K562 (cell line): ENCODE measurements at regions not wholly inside any gene's neighbourhood (a gene's known extent, or its start where the extent isn't known, plus 50 kb on each side); places are given as distances from the start of the nearest gene placed in this dataset.

Experiments
- HMGXB4 ChIP-seq: sonication (generic); formaldehyde crosslinking; IDR thresholded peaks from 2 replicates; pipeline ENCODE4 v1.8.1; 2023; ENCODE audit warnings: mild to moderate bottlenecking, missing genetic modification reagents
- POLR2AphosphoS5 ChIP-seq: IDR thresholded peaks from 2 replicates; pipeline ENCODE4 v1.6.1; 2011; ENCODE audit warnings: mild to moderate bottlenecking, low read depth, low read length, moderate library complexity; ENCODE audit not compliant: control insufficient read depth, insufficient read depth
- SMAD3 ChIP-seq: fragments of 450-650 bp; formaldehyde crosslinking; conservative IDR thresholded peaks from 2 replicates; pipeline ENCODE4 v1.4.0; 2020; ENCODE audit warnings: mild to moderate bottlenecking
- TSC22D4 ChIP-seq: fragments of 450-650 bp; IDR thresholded peaks from 2 replicates; pipeline ENCODE4 v1.6.1; 2016; ENCODE audit warnings: missing genetic modification characterization, missing biosample characterization, control low read depth
- ZBTB26 ChIP-seq: fragments of 450-650 bp; formaldehyde crosslinking; IDR thresholded peaks from 2 replicates; pipeline ENCODE4 v1.4.0; 2022; ENCODE audit warnings: missing genetic modification characterization
- ZMIZ1 ChIP-seq, 2 experiments: fragments of 150-350 bp in 1 of 2; IDR thresholded peaks; 2 replicates each; pipeline ENCODE4 v1.6.1; 2012 to 2016; ENCODE audit warnings: low read depth in 2 of 2, low read length in 2 of 2, mild to moderate bottlenecking in 1 of 2, moderate library complexity in 1 of 2
- ZNF668 ChIP-seq: fragments of 250-450 bp; sonication (Bioruptor Pico); IDR thresholded peaks from 2 replicates; pipeline ENCODE4 v1.8.0; 2022; ENCODE audit warnings: mild to moderate bottlenecking, inconsistent platforms

- TF ChIP-seq POLR2AphosphoS5 (no peak), TSC22D4 (tag) (peak; percentile 77; the same call in 1 of the 2 replicates), SMAD3 (CRISPR knock-in tag) (no peak), ZNF668 (CRISPR knock-in tag) (no peak), ZMIZ1 (IDR thresholded peaks at IDR 0.05; ENCODE audit: low read depth in 2 of 2, low read length in 2 of 2) (no peak), HMGXB4 (no peak), ZBTB26 (CRISPR knock-in tag) (0 out of 2 replicates have a peak, but pooled peaks have one; percentile 52)
Observed at GRCh38 chr6:14065350-14065749, 52.2 kb upstream of the CD83 start (continued).
